GM12878 (cell line): ENCODE measurements at regions not wholly inside any gene's neighbourhood (a gene's known extent, or its start where the extent isn't known, plus 50 kb on each side); places are given as distances from the start of the nearest gene placed in this dataset.

ENCODE experiments used
- ATAC-seq: fragments of 200-7000 bp; cut with Tn5 transposase; 3 replicates; pipeline ENCODE4 v1.9.1; 2020; ENCODE audit warnings: mild to moderate bottlenecking, moderate library complexity
- BruUV-seq: library from RNA; stranded (reverse); fragments of 400-500 nt; replicated peaks from 2 replicates; lab custom pipeline; 2021; lab: Mats Ljungman, UMichigan
- CTCF ChIA-PET: fragments of 300-600 bp; sonication (Branson Sonifier 250); formaldehyde crosslinking; extraction: SDS; loops from one replicate; lab custom pipeline; 2021; ENCODE audit warnings: inconsistent platforms; lab: Yijun Ruan, JAX
- POLR2A ChIA-PET: fragments of 350-600 bp; formaldehyde crosslinking; extraction: SDS; loops from one replicate; lab custom pipeline; 2021; ENCODE audit warnings: inconsistent platforms; lab: Charles Lee
- RAD21 ChIA-PET: fragments of 300-600 bp; sonication (Branson Sonifier 250); formaldehyde crosslinking; loops from one replicate; lab custom pipeline; 2023; ENCODE audit warnings: antibody characterized with exemption; ENCODE audit not compliant: unreplicated experiment; lab: Charles Lee
- SMC1A ChIA-PET: fragments of 300-600 bp; sonication (Branson Sonifier 250); formaldehyde crosslinking; loops from one replicate; lab custom pipeline; 2023; ENCODE audit not compliant: unreplicated experiment, uncharacterized antibody; lab: Charles Lee
- DNase-seq: peaks from one replicate; pipeline ENCODE4 v3.0.0-alpha.2; 2011; ENCODE audit warnings: low read depth, low spot score
- FAIRE-seq: peaks from 3 replicates; lab custom pipeline; 2011; peaks lifted over from hg19 to GRCh38; lab: Jason Lieb, UNC
- H2AFZ ChIP-seq: 2 replicates; pipeline ENCODE4 v1.6.0; 2011; ENCODE audit warnings: low read depth, low read length, control low read depth; ENCODE audit not compliant: control insufficient read depth
- H3K27ac ChIP-seq: 2 replicates; pipeline ENCODE4 v1.5.1; 2011; ENCODE audit warnings: control low read depth; ENCODE audit not compliant: control insufficient read depth, insufficient read depth
- H3K27me3 ChIP-seq, 2 experiments: replicated peaks in 1 of 2; 2 replicates each; pipeline versions ENCODE4 v1.6.0 to v1.6.1; 2011; ENCODE audit warnings: low read length in 1 of 2; ENCODE audit not compliant: control insufficient read depth in 2 of 2, insufficient read depth in 2 of 2
- H3K36me3 ChIP-seq, 2 experiments: 2 replicates each; pipeline ENCODE4 v1.5.1; 2011; ENCODE audit warnings: low read length in 1 of 2; ENCODE audit not compliant: control insufficient read depth in 2 of 2, insufficient read depth in 2 of 2
- H3K4me1 ChIP-seq: 2 replicates; pipeline ENCODE4 v1.6.1; 2011; ENCODE audit warnings: mild to moderate bottlenecking, low read length, moderate library complexity, mixed read lengths; ENCODE audit not compliant: control insufficient read depth, insufficient read depth
- H3K4me2 ChIP-seq: 2 replicates; pipeline ENCODE4 v1.6.0; 2011; ENCODE audit warnings: control low read depth; ENCODE audit not compliant: control insufficient read depth, insufficient read depth
- H3K4me3 ChIP-seq: fragments of 200-600 bp; sonication (generic); 2 replicates; pipeline ENCODE4 v1.5.1; 2016
- H3K79me2 ChIP-seq: 2 replicates; pipeline ENCODE4 v1.6.0; 2011; ENCODE audit warnings: low read length; ENCODE audit not compliant: control insufficient read depth, insufficient read depth
- H3K9ac ChIP-seq: 2 replicates; pipeline ENCODE4 v1.8.0; 2011; ENCODE audit warnings: low read length, control low read depth, mixed read lengths; ENCODE audit not compliant: control insufficient read depth, insufficient read depth
- H3K9me3 ChIP-seq: replicated peaks from 3 replicates; pipeline ENCODE4 v1.5.1; 2011; ENCODE audit warnings: mild to moderate bottlenecking, low read length; ENCODE audit not compliant: control insufficient read depth, insufficient read depth
- H4K20me1 ChIP-seq: 2 replicates; pipeline ENCODE4 v1.6.0; 2011; ENCODE audit not compliant: control insufficient read depth, insufficient read depth
- CBX3 ChIP-seq: fragments of 200-600 bp; sonication (generic); IDR thresholded peaks from 2 replicates; pipeline ENCODE4 v1.6.1; 2016; ENCODE audit warnings: low read depth, borderline replicate concordance
- EZH2 ChIP-seq: IDR thresholded peaks from 2 replicates; pipeline ENCODE4 v1.6.1; 2012; ENCODE audit warnings: low read depth, mild to moderate bottlenecking, control low read depth, inconsistent platforms, low read length, borderline replicate concordance; ENCODE audit not compliant: control insufficient read depth
- FOXM1 ChIP-seq: IDR thresholded peaks from 2 replicates; pipeline ENCODE4 v1.6.1; 2012; ENCODE audit warnings: low read depth, mild to moderate bottlenecking, inconsistent platforms, low read length, moderate library complexity
- GATAD2B ChIP-seq: fragments of 450-650 bp; conservative IDR thresholded peaks from 2 replicates; pipeline ENCODE4 v1.6.1; 2017; ENCODE audit warnings: low read depth, mild to moderate bottlenecking, moderate library complexity
- JUND ChIP-seq: IDR thresholded peaks from 2 replicates; pipeline ENCODE4 v1.6.1; 2012; ENCODE audit warnings: low read depth, mild to moderate bottlenecking, low read length, improper control_type of control experiment, moderate library complexity
- KLF5 ChIP-seq: fragments of 450-650 bp; IDR thresholded peaks from 2 replicates; pipeline ENCODE4 v1.6.1; 2014; ENCODE audit warnings: mild to moderate bottlenecking; ENCODE audit not compliant: partially characterized antibody
- MXI1 ChIP-seq: fragments of 150-350 bp; IDR thresholded peaks from 2 replicates; pipeline ENCODE4 v1.6.1; 2011; ENCODE audit warnings: low read depth, mild to moderate bottlenecking, inconsistent platforms, low read length, improper control_type of control experiment
- NFXL1 ChIP-seq: fragments of 450-650 bp; IDR thresholded peaks from 2 replicates; pipeline ENCODE4 v1.6.1; 2017; ENCODE audit warnings: antibody characterized with exemption, mild to moderate bottlenecking, borderline replicate concordance
- PAX5 ChIP-seq: IDR thresholded peaks from 2 replicates; pipeline ENCODE4 v1.6.1; 2011; ENCODE audit warnings: low read depth, low read length, borderline replicate concordance
- SMAD1 ChIP-seq: fragments of 450-650 bp; IDR thresholded peaks from 2 replicates; pipeline ENCODE4 v1.6.1; 2018; ENCODE audit warnings: mild to moderate bottlenecking, low read depth; ENCODE audit not compliant: partially characterized antibody
- SPI1 ChIP-seq: IDR thresholded peaks from 2 replicates; pipeline ENCODE4 v1.6.1; 2011; ENCODE audit warnings: low read depth, mild to moderate bottlenecking, low read length, moderate library complexity, borderline replicate concordance; ENCODE audit not compliant: insufficient read depth
- TCF3 ChIP-seq: IDR thresholded peaks from 2 replicates; pipeline ENCODE4 v1.6.1; 2012; ENCODE audit warnings: low read depth, mild to moderate bottlenecking, low read length, borderline replicate concordance; ENCODE audit not compliant: insufficient read depth
- ZNF207 ChIP-seq: fragments of 450-650 bp; IDR thresholded peaks from 2 replicates; pipeline ENCODE4 v1.6.1; 2014; ENCODE audit warnings: antibody characterized with exemption, mild to moderate bottlenecking, borderline replicate concordance
- WGBS: methylation state at CpG from one replicate; pipeline ENCODE4 v1.1.6; 2016; ENCODE audit warnings: low lambda C conversion rate; ENCODE audit not compliant: insufficient replicate concordance, insufficient coverage; ENCODE audit errors: missing lambda C conversion rate; 5-methylcytosine and 5-hydroxymethylcytosine counted together
- in situ Hi-C: fragments of 300-500 bp; cut with MboI; formaldehyde crosslinking; loops from 9 replicates; pipeline ENCODE4 v1.14.3; 2018; ENCODE audit warnings: mixed read lengths
- intact Hi-C: fragments of 100-400 bp; cut with micrococcal nuclease; formaldehyde crosslinking; loops from one replicate; pipeline ENCODE4 v1.14.2; 2022; ENCODE audit not compliant: unreplicated experiment
- TF ChIP-seq, protein P1 (sequence below): fragments of 450-650 bp; IDR thresholded peaks from 2 replicates; pipeline ENCODE4 v1.6.1; 2016; ENCODE audit warnings: mild to moderate bottlenecking
- TF ChIP-seq, protein P2 (sequence below): fragments of 450-650 bp; formaldehyde crosslinking; IDR thresholded peaks from 2 replicates; pipeline ENCODE4 v1.5.0; 2022; ENCODE audit warnings: mild to moderate bottlenecking, missing genetic modification characterization

DNA sequence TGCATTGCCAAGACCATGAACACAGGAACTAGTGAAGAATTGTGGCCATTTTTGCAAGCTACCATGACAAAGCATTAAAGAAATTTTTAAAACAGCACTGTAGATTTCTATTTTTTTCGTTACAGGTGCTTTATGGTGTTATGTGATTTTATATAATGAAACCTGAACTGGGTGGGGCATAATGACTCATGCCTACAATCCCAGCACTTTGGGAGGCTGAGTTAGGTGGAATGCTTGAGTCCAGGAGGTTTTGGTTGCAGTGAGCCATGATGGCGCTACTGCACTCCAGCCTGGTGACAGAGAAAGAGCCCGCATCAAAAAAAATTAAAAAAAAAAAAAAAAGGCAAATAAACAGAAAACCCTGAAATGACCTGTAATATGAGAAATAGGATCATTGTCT is 846.7 kb downstream of the EPHA3 start:
- no peaks in the 10 kb centered on the region for H3K4me1 ChIP-seq
- no peak overlapping the region for H3K4me2 ChIP-seq
- no TSS peak for BruUV-seq
- no peaks in the 10 kb centered on the region for H3K36me3 ChIP-seq
- intact Hi-C loops: no loop called here
- H3K27ac ChIP-seq: no peak overlapping the region
- POLR2A ChIA-PET: no interaction called here
- H4K20me1 ChIP-seq: no peaks in the 10 kb centered on the region
- no peak for ATAC-seq
- FAIRE-seq: no peak
- TF ChIP-seq SMAD1 (no peak), PAX5 (no peak), EZH2 (no peak), CBX3 (no peak), KLF5 (no peak), GATAD2B (no peak), JUND (no peak), SPI1 (no peak), ZNF207 (no peak), NFXL1 (no peak), FOXM1 (no peak), MXI1 (no peak), TCF3 (no peak)
- TF ChIP-seq, protein P1, sequence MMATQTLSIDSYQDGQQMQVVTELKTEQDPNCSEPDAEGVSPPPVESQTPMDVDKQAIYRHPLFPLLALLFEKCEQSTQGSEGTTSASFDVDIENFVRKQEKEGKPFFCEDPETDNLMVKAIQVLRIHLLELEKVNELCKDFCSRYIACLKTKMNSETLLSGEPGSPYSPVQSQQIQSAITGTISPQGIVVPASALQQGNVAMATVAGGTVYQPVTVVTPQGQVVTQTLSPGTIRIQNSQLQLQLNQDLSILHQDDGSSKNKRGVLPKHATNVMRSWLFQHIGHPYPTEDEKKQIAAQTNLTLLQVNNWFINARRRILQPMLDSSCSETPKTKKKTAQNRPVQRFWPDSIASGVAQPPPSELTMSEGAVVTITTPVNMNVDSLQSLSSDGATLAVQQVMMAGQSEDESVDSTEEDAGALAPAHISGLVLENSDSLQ: no peak
- TF ChIP-seq, protein P2, sequence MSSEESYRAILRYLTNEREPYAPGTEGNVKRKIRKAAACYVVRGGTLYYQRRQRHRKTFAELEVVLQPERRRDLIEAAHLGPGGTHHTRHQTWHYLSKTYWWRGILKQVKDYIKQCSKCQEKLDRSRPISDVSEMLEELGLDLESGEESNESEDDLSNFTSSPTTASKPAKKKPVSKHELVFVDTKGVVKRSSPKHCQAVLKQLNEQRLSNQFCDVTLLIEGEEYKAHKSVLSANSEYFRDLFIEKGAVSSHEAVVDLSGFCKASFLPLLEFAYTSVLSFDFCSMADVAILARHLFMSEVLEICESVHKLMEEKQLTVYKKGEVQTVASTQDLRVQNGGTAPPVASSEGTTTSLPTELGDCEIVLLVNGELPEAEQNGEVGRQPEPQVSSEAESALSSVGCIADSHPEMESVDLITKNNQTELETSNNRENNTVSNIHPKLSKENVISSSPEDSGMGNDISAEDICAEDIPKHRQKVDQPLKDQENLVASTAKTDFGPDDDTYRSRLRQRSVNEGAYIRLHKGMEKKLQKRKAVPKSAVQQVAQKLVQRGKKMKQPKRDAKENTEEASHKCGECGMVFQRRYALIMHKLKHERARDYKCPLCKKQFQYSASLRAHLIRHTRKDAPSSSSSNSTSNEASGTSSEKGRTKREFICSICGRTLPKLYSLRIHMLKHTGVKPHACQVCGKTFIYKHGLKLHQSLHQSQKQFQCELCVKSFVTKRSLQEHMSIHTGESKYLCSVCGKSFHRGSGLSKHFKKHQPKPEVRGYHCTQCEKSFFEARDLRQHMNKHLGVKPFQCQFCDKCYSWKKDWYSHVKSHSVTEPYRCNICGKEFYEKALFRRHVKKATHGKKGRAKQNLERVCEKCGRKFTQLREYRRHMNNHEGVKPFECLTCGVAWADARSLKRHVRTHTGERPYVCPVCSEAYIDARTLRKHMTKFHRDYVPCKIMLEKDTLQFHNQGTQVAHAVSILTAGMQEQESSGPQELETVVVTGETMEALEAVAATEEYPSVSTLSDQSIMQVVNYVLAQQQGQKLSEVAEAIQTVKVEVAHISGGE (CRISPR knock-in tag): no peak
- TF ChIP-seq, all 136 proteins: peak for 0
- in situ Hi-C loops: no loop called here
- Histone ChIP-seq H3K27me3 (no peaks in the 10 kb centered on the region), H3K79me2 (no peaks in the 10 kb centered on the region), H3K9me3 (no peaks in the 10 kb centered on the region), H3K4me3 (no peak overlapping the region), H3K9ac (no peak overlapping the region), H2AFZ (no peak overlapping the region)
- ChIA-PET RAD21 (no interaction called here), SMC1A (no interaction called here), CTCF (interaction anchor here (0.6 kb wide), 1 partner anchor 100 kb away, joined by 3 read pairs; no protein-coding TSS in a partner anchor)
- WGBS: 40% methylated on average over 3 of the region's 3 CpGs
- no peak for DNase-seq
